GM18508 (cell line): ENCODE measurements at regions not wholly inside any gene's neighbourhood (a gene's known extent, or its start where the extent isn't known, plus 50 kb on each side); places are given as distances from the start of the nearest gene placed in this dataset.

ENCODE experiments used
- ATAC-seq: cut with Tn5 transposase; IDR thresholded peaks from one replicate; pipeline ENCODE4 v1.9.1; 2021; ENCODE audit warnings: moderate number of reproducible peaks; ENCODE audit not compliant: insufficient read depth, unreplicated experiment

- ATAC-seq = no peak
Measured at GRCh38 chr6:21457647-21458046, 135.9 kb upstream of the SOX4 start.

- ATAC-seq = no peak
Measured at GRCh38 chr6:21459641-21460040, 133.9 kb upstream of the SOX4 start.

- ATAC-seq = no peak
Measured at GRCh38 chr6:21461844-21462518, 131.6 kb upstream of the SOX4 start.

- ATAC-seq = no peak
Measured at GRCh38 chr6:21462519-21462852, 131.1 kb upstream of the SOX4 start.

- ATAC-seq = no peak
Measured at GRCh38 chr6:21467091-21467490, 126.5 kb upstream of the SOX4 start.

- no peak for ATAC-seq
Measured at GRCh38 chr6:21468461-21468860, 125.1 kb upstream of the SOX4 start.

- no peak for ATAC-seq
Measured at GRCh38 chr6:21469213-21469612, 124.3 kb upstream of the SOX4 start.

- no peak for ATAC-seq
Measured at GRCh38 chr6:21476112-21476511, 117.4 kb upstream of the SOX4 start.

- no peak for ATAC-seq
Measured at GRCh38 chr6:21478411-21478810, 115.1 kb upstream of the SOX4 start.

- no peak for ATAC-seq
Measured at GRCh38 chr6:21478883-21479539, 114.5 kb upstream of the SOX4 start.

GRCh38 chr6:21486115-21486514 is 107.4 kb upstream of the SOX4 start:
- no peak for ATAC-seq

- no peak for ATAC-seq
Measured at GRCh38 chr6:21489826-21490225, 103.7 kb upstream of the SOX4 start.

GRCh38 chr6:21491955-21492354 is 101.6 kb upstream of the SOX4 start:
- ATAC-seq = no peak

- ATAC-seq = no peak
Measured at GRCh38 chr6:21494505-21494904, 99.0 kb upstream of the SOX4 start.

GRCh38 chr6:21496196-21496595 is 97.4 kb upstream of the SOX4 start:
- no peak for ATAC-seq

GRCh38 chr6:21496706-21497105 is 96.8 kb upstream of the SOX4 start:
- no peak for ATAC-seq

GRCh38 chr6:21500314-21501020 is 93.1 kb upstream of the SOX4 start:
- no peak for ATAC-seq

- ATAC-seq = no peak
Measured at GRCh38 chr6:21501021-21501354, 92.6 kb upstream of the SOX4 start.

- no peak for ATAC-seq
Measured at GRCh38 chr6:21501815-21502214, 91.7 kb upstream of the SOX4 start.

- no peak for ATAC-seq
Measured at GRCh38 chr6:21502682-21503081, 90.9 kb upstream of the SOX4 start.

GRCh38 chr6:21504790-21505189 is 88.8 kb upstream of the SOX4 start:
- ATAC-seq = no peak

GRCh38 chr6:21505574-21505990 is 88.0 kb upstream of the SOX4 start:
- no peak for ATAC-seq
